GM12878 (cell line): ENCODE measurements at regions not wholly inside any gene's neighbourhood (a gene's known extent, or its start where the extent isn't known, plus 50 kb on each side); places are given as distances from the start of the nearest gene placed in this dataset.

Experiments used
- ATAC-seq: fragments of 200-7000 bp; cut with Tn5 transposase; 3 replicates; pipeline ENCODE4 v1.9.1; 2020; ENCODE audit warnings: mild to moderate bottlenecking, moderate library complexity
- BruUV-seq: library from RNA; stranded (reverse); fragments of 400-500 nt; replicated peaks from 2 replicates; lab custom pipeline; 2021; lab: Mats Ljungman, UMichigan
- CTCF ChIA-PET: fragments of 300-600 bp; sonication (Branson Sonifier 250); formaldehyde crosslinking; extraction: SDS; loops from one replicate; lab custom pipeline; 2021; ENCODE audit warnings: inconsistent platforms; lab: Yijun Ruan, JAX
- POLR2A ChIA-PET: fragments of 350-600 bp; formaldehyde crosslinking; extraction: SDS; loops from one replicate; lab custom pipeline; 2021; ENCODE audit warnings: inconsistent platforms; lab: Charles Lee
- RAD21 ChIA-PET: fragments of 300-600 bp; sonication (Branson Sonifier 250); formaldehyde crosslinking; loops from one replicate; lab custom pipeline; 2023; ENCODE audit warnings: antibody characterized with exemption; ENCODE audit not compliant: unreplicated experiment; lab: Charles Lee
- SMC1A ChIA-PET: fragments of 300-600 bp; sonication (Branson Sonifier 250); formaldehyde crosslinking; loops from one replicate; lab custom pipeline; 2023; ENCODE audit not compliant: unreplicated experiment, uncharacterized antibody; lab: Charles Lee
- DNase-seq: peaks from one replicate; pipeline ENCODE4 v3.0.0-alpha.2; 2011; ENCODE audit warnings: low read depth, low spot score
- FAIRE-seq: peaks from 3 replicates; lab custom pipeline; 2011; peaks lifted over from hg19 to GRCh38; lab: Jason Lieb, UNC
- H2AFZ ChIP-seq: 2 replicates; pipeline ENCODE4 v1.6.0; 2011; ENCODE audit warnings: low read depth, low read length, control low read depth; ENCODE audit not compliant: control insufficient read depth
- H3K27ac ChIP-seq: 2 replicates; pipeline ENCODE4 v1.5.1; 2011; ENCODE audit warnings: control low read depth; ENCODE audit not compliant: control insufficient read depth, insufficient read depth
- H3K27me3 ChIP-seq, 2 experiments: replicated peaks in 1 of 2; 2 replicates each; pipeline versions ENCODE4 v1.6.0 to v1.6.1; 2011; ENCODE audit warnings: low read length in 1 of 2; ENCODE audit not compliant: control insufficient read depth in 2 of 2, insufficient read depth in 2 of 2
- H3K36me3 ChIP-seq, 2 experiments: 2 replicates each; pipeline ENCODE4 v1.5.1; 2011; ENCODE audit warnings: low read length in 1 of 2; ENCODE audit not compliant: control insufficient read depth in 2 of 2, insufficient read depth in 2 of 2
- H3K4me1 ChIP-seq: 2 replicates; pipeline ENCODE4 v1.6.1; 2011; ENCODE audit warnings: mild to moderate bottlenecking, low read length, moderate library complexity, mixed read lengths; ENCODE audit not compliant: control insufficient read depth, insufficient read depth
- H3K4me2 ChIP-seq: 2 replicates; pipeline ENCODE4 v1.6.0; 2011; ENCODE audit warnings: control low read depth; ENCODE audit not compliant: control insufficient read depth, insufficient read depth
- H3K4me3 ChIP-seq: fragments of 200-600 bp; sonication (generic); 2 replicates; pipeline ENCODE4 v1.5.1; 2016
- H3K79me2 ChIP-seq: 2 replicates; pipeline ENCODE4 v1.6.0; 2011; ENCODE audit warnings: low read length; ENCODE audit not compliant: control insufficient read depth, insufficient read depth
- H3K9ac ChIP-seq: 2 replicates; pipeline ENCODE4 v1.8.0; 2011; ENCODE audit warnings: low read length, control low read depth, mixed read lengths; ENCODE audit not compliant: control insufficient read depth, insufficient read depth
- H3K9me3 ChIP-seq: replicated peaks from 3 replicates; pipeline ENCODE4 v1.5.1; 2011; ENCODE audit warnings: mild to moderate bottlenecking, low read length; ENCODE audit not compliant: control insufficient read depth, insufficient read depth
- H4K20me1 ChIP-seq: 2 replicates; pipeline ENCODE4 v1.6.0; 2011; ENCODE audit not compliant: control insufficient read depth, insufficient read depth
- FOXK2 ChIP-seq: fragments of 450-650 bp; IDR thresholded peaks from 2 replicates; pipeline ENCODE4 v1.6.1; 2017; ENCODE audit warnings: mild to moderate bottlenecking, moderate library complexity
- IKZF1 ChIP-seq: fragments of 450-650 bp; conservative IDR thresholded peaks from 2 replicates; pipeline ENCODE4 v1.6.1; 2017; ENCODE audit warnings: antibody characterized with exemption, mild to moderate bottlenecking
- NR2F1 ChIP-seq: fragments of 450-650 bp; conservative IDR thresholded peaks from 2 replicates; pipeline ENCODE4 v1.6.1; 2017; ENCODE audit warnings: mild to moderate bottlenecking
- PAX5 ChIP-seq: IDR thresholded peaks from 2 replicates; pipeline ENCODE4 v1.6.1; 2011; ENCODE audit warnings: low read depth, low read length, borderline replicate concordance
- PKNOX1 ChIP-seq: fragments of 450-650 bp; IDR thresholded peaks from 2 replicates; pipeline ENCODE4 v1.6.1; 2016; ENCODE audit warnings: mild to moderate bottlenecking
- RAD51 ChIP-seq: fragments of 450-650 bp; IDR thresholded peaks from 2 replicates; pipeline ENCODE4 v1.6.1; 2016; ENCODE audit warnings: moderate library complexity, mild to moderate bottlenecking, inconsistent platforms
- TCF3 ChIP-seq: IDR thresholded peaks from 2 replicates; pipeline ENCODE4 v1.6.1; 2012; ENCODE audit warnings: low read depth, mild to moderate bottlenecking, low read length, borderline replicate concordance; ENCODE audit not compliant: insufficient read depth
- ZNF592 ChIP-seq: fragments of 450-650 bp; IDR thresholded peaks from 2 replicates; pipeline ENCODE4 v1.6.1; 2017; ENCODE audit warnings: mild to moderate bottlenecking, moderate library complexity
- ZNF622 ChIP-seq: fragments of 450-650 bp; IDR thresholded peaks from 2 replicates; pipeline ENCODE4 v1.6.1; 2017; ENCODE audit warnings: mild to moderate bottlenecking, inconsistent platforms
- WGBS: methylation state at CpG from one replicate; pipeline ENCODE4 v1.1.6; 2016; ENCODE audit warnings: low lambda C conversion rate; ENCODE audit not compliant: insufficient replicate concordance, insufficient coverage; ENCODE audit errors: missing lambda C conversion rate; 5-methylcytosine and 5-hydroxymethylcytosine counted together
- in situ Hi-C: fragments of 300-500 bp; cut with MboI; formaldehyde crosslinking; loops from 9 replicates; pipeline ENCODE4 v1.14.3; 2018; ENCODE audit warnings: mixed read lengths
- intact Hi-C: fragments of 100-400 bp; cut with micrococcal nuclease; formaldehyde crosslinking; loops from one replicate; pipeline ENCODE4 v1.14.2; 2022; ENCODE audit not compliant: unreplicated experiment

DNA sequence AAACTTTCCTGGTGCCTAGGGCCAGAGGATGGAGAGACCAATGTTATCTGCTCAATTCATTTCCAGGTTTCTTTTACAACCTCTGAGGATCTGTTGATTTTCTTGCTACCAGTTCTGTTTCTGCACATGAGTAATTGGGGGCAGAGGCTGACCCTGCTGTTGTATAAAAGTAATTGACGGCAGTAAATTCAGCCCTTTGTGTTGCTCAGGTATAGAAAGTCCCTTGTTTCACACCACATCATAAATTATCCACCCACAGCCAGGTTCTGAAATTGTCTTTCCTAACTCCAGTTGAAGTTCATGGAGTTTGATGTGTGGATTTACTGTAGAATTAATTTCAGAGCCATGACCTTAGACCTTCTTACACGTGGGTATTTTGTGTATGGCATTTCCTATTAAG lies 107.4 kb upstream of the GRIK2 start (continued):
- TF ChIP-seq ZNF592 (no peak), IKZF1 (peak; percentile 42; the same call in 1 of the 2 replicates), PKNOX1 (no peak; the same call in 1 of the 2 replicates), TCF3 (no peak)
- TF ChIP-seq, all 136 proteins: peak for 5

DNA sequence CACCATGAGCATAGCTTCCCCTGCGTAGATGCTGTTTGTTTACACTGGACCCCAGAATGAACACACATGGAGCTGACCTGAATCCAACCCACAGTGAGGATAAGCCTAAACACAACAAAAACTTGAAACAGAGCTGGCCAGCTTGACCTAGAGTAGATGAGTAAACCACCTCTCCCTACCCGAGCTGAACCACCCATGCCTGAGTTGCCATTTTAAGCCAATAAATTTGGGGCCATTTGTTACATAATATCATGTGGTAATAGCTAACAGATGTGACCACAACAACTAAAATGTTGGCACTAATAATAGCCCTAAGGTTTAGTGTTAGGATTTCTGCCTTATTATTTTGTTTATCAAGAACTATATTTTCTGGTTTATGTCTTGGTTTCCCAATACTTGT lies 103.2 kb upstream of the GRIK2 start:
- Histone ChIP-seq H3K9ac (no peak overlapping the region), H3K9me3 (no peaks in the 10 kb centered on the region), H4K20me1 (no peaks in the 10 kb centered on the region), H3K36me3 (no peaks in the 10 kb centered on the region)
- RAD21 ChIA-PET: no interaction called here
- TF ChIP-seq FOXK2 (no peak), PAX5 (no peak), NR2F1 (no peak), RAD51 (no peak), ZNF622 (no peak)
- TF ChIP-seq, all 136 proteins: peak for 0
- no peaks in the 10 kb centered on the region for H3K79me2 ChIP-seq
- no peak overlapping the region for H3K4me2 ChIP-seq
- CTCF ChIA-PET: no interaction called here
- POLR2A ChIA-PET: interaction anchor here (0.5 kb wide), 1 partner anchor 1974 kb away, joined by 3 read pairs; no protein-coding TSS in a partner anchor
- SMC1A ChIA-PET: interaction anchor here (0.8 to 1.1 kb wide), 2 partner anchors 9 to 14 kb away, joined by 3 to 4 read pairs; no protein-coding TSS in a partner anchor
- H3K27ac ChIP-seq: no peak overlapping the region
- no peaks in the 10 kb centered on the region for H3K4me1 ChIP-seq
- ATAC-seq (no peak), DNase-seq (no peak), FAIRE-seq (no peak)
- H3K4me3 ChIP-seq: no peak overlapping the region
- 19% methylated on average over 2 of the region's 2 CpGs for WGBS
- BruUV-seq: no TSS peak
- no peaks in the 10 kb centered on the region for H3K27me3 ChIP-seq
- in situ Hi-C loops: no loop called here
- intact Hi-C loops: no loop called here
- H2AFZ ChIP-seq: no peak overlapping the region
